ENCODE measurements at regions not wholly inside any gene's neighbourhood (a gene's known extent, or its start where the extent isn't known, plus 50 kb on each side); places are given as distances from the start of the nearest gene placed in this dataset.

DNA sequence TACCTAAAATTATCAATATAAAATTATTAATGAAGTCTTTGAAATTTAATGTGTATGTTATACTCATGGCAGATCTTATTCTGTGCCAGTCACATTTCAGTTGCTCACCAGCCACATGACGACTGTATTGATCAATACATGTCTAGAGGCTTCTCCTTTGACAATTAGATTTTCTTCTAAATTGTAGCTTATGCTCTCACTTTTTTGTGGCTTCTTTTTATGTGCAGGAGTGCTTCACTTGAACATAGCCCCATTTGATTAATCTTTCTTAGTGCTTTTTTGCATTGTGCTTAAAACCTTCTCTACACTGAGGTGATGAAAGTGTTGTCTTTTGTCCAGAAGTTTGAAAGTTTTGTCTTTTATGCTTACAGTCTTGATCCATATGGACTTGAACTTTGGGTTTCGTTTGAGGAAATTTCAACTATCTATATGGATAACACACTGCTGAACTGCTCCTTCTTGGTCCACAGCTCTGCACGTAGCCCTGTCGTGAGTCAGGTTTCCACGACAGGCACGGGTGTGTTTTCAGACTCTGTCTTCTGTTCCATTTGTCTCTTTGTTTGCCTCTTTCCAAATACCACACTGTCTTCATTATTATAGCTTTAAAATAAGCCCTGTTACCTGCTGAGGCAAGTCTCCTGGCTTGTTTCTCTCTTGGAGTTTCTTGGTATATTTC, 393.9 kb upstream of the CFAP20DC start:
- Histone ChIP-seq H3K27ac (ENCODE audit: low read depth) (no peak overlapping the region), H3K4me1 (ENCODE audit: insufficient read depth) (no peaks in the 10 kb centered on the region), H3K4me3 (ENCODE audit: low read depth, low read length) (no peak overlapping the region), H3K36me3 (ENCODE audit: insufficient read depth) (no peaks in the 10 kb centered on the region)
- 81% methylated on average over 6 of the region's 6 CpGs for WGBS
- DNase-seq (ENCODE audit: extremely low spot score): no peak

DNA sequence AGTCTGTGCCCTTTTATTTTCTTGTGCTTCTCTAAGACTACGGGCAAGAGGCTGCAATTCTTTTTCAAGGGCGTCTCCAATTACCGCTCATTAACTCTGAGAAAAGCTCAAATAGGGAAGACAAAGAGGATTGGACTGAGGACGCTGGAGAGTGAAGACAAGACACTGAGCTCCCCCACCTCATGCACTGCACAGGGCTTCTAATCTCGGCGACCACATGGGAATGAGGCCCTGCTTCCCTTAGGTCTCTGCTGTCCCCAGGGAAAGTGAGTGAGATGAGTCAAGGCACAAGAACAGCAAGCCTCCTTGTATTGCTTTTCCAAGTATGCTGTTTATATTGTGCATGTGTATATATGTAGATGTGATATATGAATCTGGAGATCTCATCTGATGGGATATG, 392.2 kb upstream of the CFAP20DC start:
- no peak for DNase-seq (ENCODE audit: extremely low spot score)
- Histone ChIP-seq H3K36me3 (ENCODE audit: insufficient read depth) (no peaks in the 10 kb centered on the region), H3K4me1 (ENCODE audit: insufficient read depth) (no peaks in the 10 kb centered on the region), H3K4me3 (ENCODE audit: low read depth, low read length) (no peak overlapping the region), H3K27ac (ENCODE audit: low read depth) (no peak overlapping the region)
- 60% methylated on average over 6 of the region's 6 CpGs for WGBS

DNA sequence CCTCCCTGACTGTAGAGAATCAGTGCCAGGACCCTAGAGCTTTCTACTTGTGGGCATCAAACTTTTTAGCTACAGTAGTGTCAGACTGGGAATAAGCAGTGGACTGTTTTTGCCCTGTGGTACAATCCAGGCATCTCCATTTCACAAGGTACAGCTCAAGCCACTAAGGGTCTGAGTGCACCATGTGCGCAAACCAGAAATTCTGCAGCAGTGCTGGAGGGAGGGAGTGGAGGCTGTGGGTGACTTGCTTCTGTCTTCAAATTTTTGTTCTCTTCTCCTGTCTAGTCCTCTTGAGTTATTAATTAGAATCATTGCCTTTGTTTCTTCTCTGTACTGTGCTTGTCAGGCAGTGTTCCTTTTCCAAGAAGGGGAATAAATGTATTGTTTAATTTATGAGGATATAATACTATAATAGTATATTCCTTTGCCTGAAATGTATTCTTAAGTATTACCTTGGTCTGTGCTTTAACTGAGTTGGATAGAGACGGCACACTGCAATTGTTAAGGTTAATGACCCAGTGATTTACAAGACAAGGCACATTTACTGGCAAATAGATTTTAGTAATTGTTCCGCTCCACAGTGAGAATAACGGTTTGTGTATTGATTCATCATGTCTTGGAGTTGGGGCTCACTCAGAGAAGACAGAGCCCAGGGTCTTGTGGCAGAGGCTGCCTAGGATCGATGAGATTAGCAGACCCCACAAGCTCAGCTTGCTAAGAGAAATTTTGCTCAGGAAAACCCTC, 390.6 kb upstream of the CFAP20DC start:
- no peaks in the 10 kb centered on the region for H3K4me1 ChIP-seq (ENCODE audit: insufficient read depth)
- H3K36me3 ChIP-seq (ENCODE audit: insufficient read depth): no peaks in the 10 kb centered on the region
- no peak overlapping the region for H3K4me3 ChIP-seq (ENCODE audit: low read depth, low read length)
- 62% methylated on average over 5 of the region's 5 CpGs for WGBS
- no peak for DNase-seq (ENCODE audit: extremely low spot score)
- no peak overlapping the region for H3K27ac ChIP-seq (ENCODE audit: low read depth)

DNA sequence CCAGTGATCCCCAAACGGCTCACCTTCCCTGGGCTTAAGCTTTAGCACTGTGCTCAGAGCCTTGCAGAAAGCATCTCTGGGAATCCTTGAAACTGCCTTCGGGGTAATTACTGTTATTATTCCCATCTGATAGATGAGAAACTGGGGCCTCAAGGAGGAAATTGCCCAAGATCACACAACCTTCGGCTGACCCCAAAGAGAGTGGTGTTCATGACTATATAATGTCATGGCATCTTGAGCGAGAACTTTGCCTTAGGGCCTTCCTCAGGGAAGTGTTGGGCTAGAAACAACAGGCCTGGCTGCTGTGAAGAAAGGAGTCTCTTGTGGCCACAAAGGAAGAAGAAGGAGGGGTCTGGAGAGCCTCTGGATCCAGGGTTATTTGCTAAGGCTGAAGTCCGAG, 388.7 kb upstream of the CFAP20DC start:
- H3K27ac ChIP-seq (ENCODE audit: low read depth): no peak overlapping the region
- 92% methylated on average over 5 of the region's 5 CpGs for WGBS
- H3K4me1 ChIP-seq (ENCODE audit: insufficient read depth): no peaks in the 10 kb centered on the region
- no peak for DNase-seq (ENCODE audit: extremely low spot score)
- no peaks in the 10 kb centered on the region for H3K36me3 ChIP-seq (ENCODE audit: insufficient read depth)
- no peak overlapping the region for H3K4me3 ChIP-seq (ENCODE audit: low read depth, low read length)

DNA sequence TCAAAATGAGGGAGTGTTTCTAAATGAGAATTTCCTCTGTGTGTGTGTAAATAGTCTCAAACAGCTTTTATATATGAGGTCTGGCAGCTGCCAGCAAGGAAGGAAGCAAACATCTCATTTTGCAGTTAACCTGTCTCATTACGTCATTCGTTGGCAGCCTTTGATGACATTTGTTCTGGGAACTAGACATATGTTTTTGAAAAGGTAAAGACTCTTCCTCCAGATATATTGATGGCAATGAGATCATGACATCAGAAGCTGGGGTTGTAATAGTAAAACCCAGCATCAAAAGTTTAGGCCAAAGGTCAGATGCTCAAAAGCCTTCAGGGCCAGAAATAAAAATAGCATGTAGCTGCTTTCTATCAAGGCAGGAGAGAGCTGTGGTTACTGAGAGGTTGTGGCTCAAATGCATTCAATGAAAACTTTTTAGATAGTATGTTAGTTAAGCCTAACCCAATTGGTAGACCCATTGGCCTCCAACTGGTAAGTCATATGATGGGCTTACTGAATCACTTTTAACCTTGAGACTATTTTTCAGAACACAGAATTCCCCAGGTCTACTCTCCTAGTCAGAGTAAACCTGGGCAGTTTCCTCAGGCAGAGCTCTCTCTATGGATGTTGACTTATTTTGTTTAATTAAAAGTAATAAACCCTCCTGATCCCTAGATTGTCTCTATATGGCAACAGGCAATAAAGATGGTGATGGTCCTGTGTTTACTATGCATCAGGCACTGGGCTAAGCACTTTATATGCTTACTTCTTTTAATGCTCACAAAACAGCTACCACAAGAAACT, 386.5 kb upstream of the CFAP20DC start:
- 52% methylated on average over 2 of the region's 2 CpGs for WGBS
- no peaks in the 10 kb centered on the region for H3K4me1 ChIP-seq (ENCODE audit: insufficient read depth)
- no peaks in the 10 kb centered on the region for H3K36me3 ChIP-seq (ENCODE audit: insufficient read depth)
- H3K27ac ChIP-seq (ENCODE audit: low read depth): no peak overlapping the region
- no peak for DNase-seq (ENCODE audit: extremely low spot score)
- no peak overlapping the region for H3K4me3 ChIP-seq (ENCODE audit: low read depth, low read length)

DNA sequence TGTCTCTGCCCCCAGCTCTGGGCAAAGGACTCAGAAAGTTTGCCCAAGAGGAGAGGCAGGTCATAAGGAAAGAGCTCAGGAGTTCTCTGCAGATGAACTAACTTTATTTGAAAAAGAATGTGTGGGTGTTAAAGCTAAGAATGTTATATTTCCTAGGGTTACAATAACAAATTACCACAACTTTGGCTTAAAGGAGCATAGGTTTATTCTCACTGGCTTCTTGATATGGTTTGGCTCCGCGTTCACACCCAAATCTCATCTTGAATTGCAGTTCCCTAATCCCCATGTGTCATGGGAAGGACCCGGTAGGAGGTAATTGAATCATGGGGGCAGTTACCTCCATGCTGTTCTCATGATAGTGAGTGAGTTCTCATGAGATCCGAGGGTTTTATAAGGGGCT, 383.7 kb upstream of the CFAP20DC start:
- Histone ChIP-seq H3K27ac (ENCODE audit: low read depth) (no peak overlapping the region), H3K4me1 (ENCODE audit: insufficient read depth) (no peaks in the 10 kb centered on the region), H3K4me3 (ENCODE audit: low read depth, low read length) (no peak overlapping the region), H3K36me3 (ENCODE audit: insufficient read depth) (no peaks in the 10 kb centered on the region)
- no peak for DNase-seq (ENCODE audit: extremely low spot score)
- WGBS: 84% methylated on average over 4 of the region's 4 CpGs

DNA sequence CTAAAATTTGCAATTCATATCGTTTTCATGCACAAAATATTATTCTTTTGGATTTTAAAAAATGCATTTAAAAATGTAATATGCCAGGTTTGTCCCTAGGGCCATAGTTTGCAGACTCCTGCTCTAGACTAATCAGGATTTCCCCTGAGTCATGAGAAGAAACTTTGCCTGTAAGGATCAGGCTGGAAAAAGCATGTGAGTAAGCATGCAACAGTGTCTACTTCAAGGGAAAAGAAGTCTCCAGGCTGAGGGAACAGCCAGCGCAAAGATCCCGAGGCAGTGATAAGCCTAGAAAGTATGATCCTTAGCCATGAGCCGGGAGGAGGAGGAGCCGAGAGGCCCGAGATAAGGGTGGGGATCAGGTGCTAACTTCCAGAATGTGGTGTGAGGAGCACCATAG, 382.8 kb upstream of the CFAP20DC start:
- no peaks in the 10 kb centered on the region for H3K4me1 ChIP-seq (ENCODE audit: insufficient read depth)
- 87% methylated on average over 6 of the region's 6 CpGs for WGBS
- no peak for DNase-seq (ENCODE audit: extremely low spot score)
- no peak overlapping the region for H3K4me3 ChIP-seq (ENCODE audit: low read depth, low read length)
- H3K27ac ChIP-seq (ENCODE audit: low read depth): no peak overlapping the region
- no peaks in the 10 kb centered on the region for H3K36me3 ChIP-seq (ENCODE audit: insufficient read depth)

DNA sequence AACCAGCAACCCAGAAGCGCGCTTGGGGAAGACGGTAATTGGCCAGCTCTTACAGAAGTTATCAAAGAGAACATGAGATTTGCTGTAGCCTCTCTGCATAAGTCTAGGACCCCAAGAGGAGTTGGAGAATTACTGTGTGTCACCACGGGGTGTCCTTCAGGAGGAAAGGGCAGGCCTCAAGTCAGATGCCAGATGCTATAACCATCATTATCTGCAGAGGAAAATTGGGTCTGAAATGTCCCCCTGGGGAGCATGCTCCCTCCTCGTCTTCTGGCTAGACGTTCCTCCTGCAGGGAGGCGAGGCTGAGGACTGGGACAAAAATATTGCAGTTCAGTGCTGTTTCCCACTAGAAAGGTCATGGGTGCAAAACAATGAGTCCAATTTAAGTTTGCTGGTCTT, 380.5 kb upstream of the CFAP20DC start:
- DNase-seq (ENCODE audit: extremely low spot score): no peak
- Histone ChIP-seq H3K4me3 (ENCODE audit: low read depth, low read length) (no peak overlapping the region), H3K27ac (ENCODE audit: low read depth) (no peak overlapping the region), H3K4me1 (ENCODE audit: insufficient read depth) (no peaks in the 10 kb centered on the region), H3K36me3 (ENCODE audit: insufficient read depth) (no peaks in the 10 kb centered on the region)
- 78% methylated on average over 7 of the region's 7 CpGs for WGBS

DNA sequence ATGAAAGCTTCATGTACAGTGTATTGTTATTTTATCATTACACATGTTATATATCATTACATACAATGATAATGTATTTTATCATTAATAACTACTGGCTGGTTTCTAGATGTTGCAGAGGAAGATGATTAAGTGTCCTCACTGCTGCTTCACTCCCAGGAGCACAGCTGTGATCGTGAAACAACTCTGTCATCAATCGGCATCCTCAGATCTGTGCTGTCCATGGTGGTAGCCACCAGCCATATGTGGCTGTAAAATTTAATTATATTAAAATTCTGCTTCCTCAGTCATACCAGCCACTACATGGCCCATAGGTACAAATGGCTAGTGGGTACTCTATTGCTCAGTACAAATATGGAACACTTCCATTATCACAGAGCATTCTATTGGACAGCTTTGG, 379.4 kb upstream of the CFAP20DC start:
- Histone ChIP-seq H3K4me3 (ENCODE audit: low read depth, low read length) (no peak overlapping the region), H3K36me3 (ENCODE audit: insufficient read depth) (no peaks in the 10 kb centered on the region), H3K27ac (ENCODE audit: low read depth) (no peak overlapping the region), H3K4me1 (ENCODE audit: insufficient read depth) (no peaks in the 10 kb centered on the region)
- 71% methylated on average over 2 of the region's 2 CpGs for WGBS
- no peak for DNase-seq (ENCODE audit: extremely low spot score)

DNA sequence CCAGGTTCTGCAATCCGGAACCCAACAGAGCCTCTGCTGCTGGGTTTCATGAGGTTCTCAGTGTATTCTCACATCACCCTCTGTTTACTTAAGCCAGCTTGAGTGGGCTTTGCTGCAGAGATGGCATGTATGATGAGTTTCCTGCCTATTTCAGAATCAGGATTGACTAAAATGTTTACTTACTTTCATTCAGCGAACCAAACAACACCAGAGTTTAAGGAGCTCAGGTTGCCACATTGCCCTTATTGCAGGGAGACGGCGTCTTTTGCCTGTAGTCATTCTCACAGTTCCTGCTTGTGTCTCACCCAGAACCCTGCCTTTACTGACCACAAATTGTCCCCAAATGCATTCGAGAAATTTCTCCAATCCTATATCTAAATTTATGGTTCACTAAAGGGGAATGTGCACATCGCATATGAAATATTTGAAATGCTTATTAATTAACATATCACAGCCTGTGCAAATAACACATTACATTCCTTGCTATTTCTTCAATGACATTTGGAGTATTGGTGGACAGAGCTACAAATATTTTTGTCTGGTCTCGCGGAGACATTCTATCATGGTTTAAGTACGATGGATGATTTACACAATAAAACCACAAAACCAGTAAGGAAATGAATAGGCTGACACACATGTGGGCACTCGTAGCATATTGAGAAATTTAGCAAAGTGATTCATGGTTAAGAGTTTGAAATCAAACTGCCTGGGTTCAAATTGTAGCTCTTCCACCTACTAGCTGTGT, 377.2 kb upstream of the CFAP20DC start:
- DNase-seq (ENCODE audit: extremely low spot score): no peak
- H3K27ac ChIP-seq (ENCODE audit: low read depth): no peak overlapping the region
- no peaks in the 10 kb centered on the region for H3K36me3 ChIP-seq (ENCODE audit: insufficient read depth)
- H3K4me3 ChIP-seq (ENCODE audit: low read depth, low read length): no peak overlapping the region
- no peaks in the 10 kb centered on the region for H3K4me1 ChIP-seq (ENCODE audit: insufficient read depth)
- WGBS: 79% methylated on average over 10 of the region's 10 CpGs

- Histone ChIP-seq H3K4me3 (ENCODE audit: low read depth, low read length) (no peak overlapping the region), H3K36me3 (ENCODE audit: insufficient read depth) (no peaks in the 10 kb centered on the region), H3K4me1 (ENCODE audit: insufficient read depth) (peaks cover 2% of the 10 kb centered on the region), H3K27ac (ENCODE audit: low read depth) (no peak overlapping the region)
- 75% methylated on average over 5 of the region's 5 CpGs for WGBS
- DNase-seq (ENCODE audit: extremely low spot score): no peak
These were observed 376.1 kb upstream of the CFAP20DC start for GRCh38 chr3:59425942-59426341.

GRCh38 chr3:59425371-59425770, 375.5 kb upstream of the CFAP20DC start:
- H3K36me3 ChIP-seq (ENCODE audit: insufficient read depth): no peaks in the 10 kb centered on the region
- no peak for DNase-seq (ENCODE audit: extremely low spot score)
- WGBS: 36% methylated on average over 8 of the region's 8 CpGs
- no peak overlapping the region for H3K27ac ChIP-seq (ENCODE audit: low read depth)
- peaks cover 2% of the 10 kb centered on the region for H3K4me1 ChIP-seq (ENCODE audit: insufficient read depth)
- no peak overlapping the region for H3K4me3 ChIP-seq (ENCODE audit: low read depth, low read length)

- no peak overlapping the region for H3K4me3 ChIP-seq (ENCODE audit: low read depth, low read length)
- peaks cover 2% of the 10 kb centered on the region for H3K4me1 ChIP-seq (ENCODE audit: insufficient read depth)
- no peak for DNase-seq (ENCODE audit: extremely low spot score)
- H3K27ac ChIP-seq (ENCODE audit: low read depth): no peak overlapping the region
- H3K36me3 ChIP-seq (ENCODE audit: insufficient read depth): no peaks in the 10 kb centered on the region
- 83% methylated on average over 10 of the region's 10 CpGs for WGBS
These were observed 374.6 kb upstream of the CFAP20DC start for GRCh38 chr3:59424268-59425010.

All from urinary bladder (tissue), 3 donors.